SK-N-SH treated with all-trans-retinoic acid at 6 μM for 48 hours (cell line): ENCODE measurements at regions not wholly inside any gene's neighbourhood (a gene's known extent, or its start where the extent isn't known, plus 50 kb on each side); places are given as distances from the start of the nearest gene placed in this dataset.

ENCODE experiments used
- BACH2 ChIP-seq: fragments of 250-450 bp; sonication (Bioruptor Pico); IDR thresholded peaks from 2 replicates; pipeline ENCODE4 v1.9.0; 2021; ENCODE audit warnings: mild to moderate bottlenecking, borderline replicate concordance
- PATZ1 ChIP-seq: fragments of 250-450 bp; sonication (Bioruptor Pico); IDR thresholded peaks from 2 replicates; pipeline ENCODE4 v1.8.0; 2020; ENCODE audit warnings: mild to moderate bottlenecking, moderate library complexity, borderline replicate concordance
- RARB ChIP-seq: fragments of 250-450 bp; sonication (Bioruptor Pico); IDR thresholded peaks from 2 replicates; pipeline ENCODE4 v1.8.0; 2021; ENCODE audit warnings: mild to moderate bottlenecking, moderate library complexity
- TCF4 ChIP-seq: fragments of 250-450 bp; sonication (Bioruptor Pico); IDR thresholded peaks from 2 replicates; pipeline ENCODE4 v1.8.0; 2021; ENCODE audit warnings: mild to moderate bottlenecking, moderate library complexity, borderline replicate concordance
- ZFP3 ChIP-seq: fragments of 250-450 bp; sonication (Bioruptor Pico); IDR thresholded peaks from 2 replicates; pipeline ENCODE4 v1.5.0; 2020; ENCODE audit warnings: mild to moderate bottlenecking, moderate library complexity

- no peak for TF ChIP-seq PATZ1 (CRISPR knock-in tag)
- no peak for TF ChIP-seq BACH2 (CRISPR knock-in tag)
- no peak for TF ChIP-seq TCF4 (CRISPR knock-in tag)
- TF ChIP-seq RARB (CRISPR knock-in tag), result no peak
- TF ChIP-seq ZFP3, result no peak
Observed at GRCh38 chr12:125999628-126000027, 934.4 kb downstream of the AACS start.
